Neural progenitor cell (in vitro differentiated cells): ENCODE measurements at regions not wholly inside any gene's neighbourhood (a gene's known extent, or its start where the extent isn't known, plus 50 kb on each side); places are given as distances from the start of the nearest gene placed in this dataset.

Source experiments
- EZH2phosphoT487 ChIP-seq: fragments of 200-600 bp; sonication (generic); IDR thresholded peaks from 2 replicates; pipeline ENCODE4 v1.6.1; 2017; ENCODE audit warnings: antibody characterized with exemption
- TF ChIP-seq, protein P1 (sequence below): fragments of 200-600 bp; sonication (generic); IDR thresholded peaks from 2 replicates; pipeline ENCODE4 v1.5.1; 2017; ENCODE audit warnings: antibody characterized with exemption, mild to moderate bottlenecking

- TF ChIP-seq, protein P1, sequence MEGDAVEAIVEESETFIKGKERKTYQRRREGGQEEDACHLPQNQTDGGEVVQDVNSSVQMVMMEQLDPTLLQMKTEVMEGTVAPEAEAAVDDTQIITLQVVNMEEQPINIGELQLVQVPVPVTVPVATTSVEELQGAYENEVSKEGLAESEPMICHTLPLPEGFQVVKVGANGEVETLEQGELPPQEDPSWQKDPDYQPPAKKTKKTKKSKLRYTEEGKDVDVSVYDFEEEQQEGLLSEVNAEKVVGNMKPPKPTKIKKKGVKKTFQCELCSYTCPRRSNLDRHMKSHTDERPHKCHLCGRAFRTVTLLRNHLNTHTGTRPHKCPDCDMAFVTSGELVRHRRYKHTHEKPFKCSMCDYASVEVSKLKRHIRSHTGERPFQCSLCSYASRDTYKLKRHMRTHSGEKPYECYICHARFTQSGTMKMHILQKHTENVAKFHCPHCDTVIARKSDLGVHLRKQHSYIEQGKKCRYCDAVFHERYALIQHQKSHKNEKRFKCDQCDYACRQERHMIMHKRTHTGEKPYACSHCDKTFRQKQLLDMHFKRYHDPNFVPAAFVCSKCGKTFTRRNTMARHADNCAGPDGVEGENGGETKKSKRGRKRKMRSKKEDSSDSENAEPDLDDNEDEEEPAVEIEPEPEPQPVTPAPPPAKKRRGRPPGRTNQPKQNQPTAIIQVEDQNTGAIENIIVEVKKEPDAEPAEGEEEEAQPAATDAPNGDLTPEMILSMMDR: no peak
- no peak for TF ChIP-seq EZH2phosphoT487
Measured at GRCh38 chr4:148854203-148854602, 412.0 kb upstream of the NR3C2 start.
